ENCODE measurements at regions not wholly inside any gene's neighbourhood (a gene's known extent, or its start where the extent isn't known, plus 50 kb on each side); places are given as distances from the start of the nearest gene placed in this dataset.
"Not testable (repeated sequence)": the region's sequence is repeated elsewhere in the genome, so short reads cannot be mapped to it uniquely, and the experiment has no call there.

DNA sequence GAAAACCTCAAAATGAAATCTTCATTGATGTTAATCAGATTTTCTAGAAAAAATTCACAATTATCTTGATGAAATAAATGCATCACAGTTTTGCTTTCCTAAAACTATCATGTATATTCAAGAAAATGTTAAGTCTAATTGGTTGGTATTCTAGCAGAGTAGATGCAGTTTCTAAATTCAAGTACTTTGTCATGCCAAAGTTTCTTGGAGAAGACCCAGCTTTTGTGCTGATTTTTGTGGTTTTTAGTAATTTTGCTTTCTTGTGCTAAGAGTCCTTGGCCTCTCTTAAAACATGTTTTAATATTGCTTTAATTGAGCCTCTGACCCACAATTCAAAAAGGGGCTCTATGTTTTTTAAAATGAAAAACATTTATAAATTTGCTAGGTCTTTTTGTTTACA is 924.8 kb upstream of the PTPRD start:
- no peak for DNase-seq (ENCODE audit: low spot score)

GRCh38 chr9:11542781-11543180 is 930.0 kb upstream of the PTPRD start:
- DNase-seq (ENCODE audit: low spot score): no peak

- no peak for DNase-seq (ENCODE audit: low spot score)
These were observed 933.4 kb upstream of the PTPRD start for GRCh38 chr9:11546231-11546630.

GRCh38 chr9:11549311-11549794 is 936.6 kb upstream of the PTPRD start:
- no peak for DNase-seq (ENCODE audit: low spot score)

DNA sequence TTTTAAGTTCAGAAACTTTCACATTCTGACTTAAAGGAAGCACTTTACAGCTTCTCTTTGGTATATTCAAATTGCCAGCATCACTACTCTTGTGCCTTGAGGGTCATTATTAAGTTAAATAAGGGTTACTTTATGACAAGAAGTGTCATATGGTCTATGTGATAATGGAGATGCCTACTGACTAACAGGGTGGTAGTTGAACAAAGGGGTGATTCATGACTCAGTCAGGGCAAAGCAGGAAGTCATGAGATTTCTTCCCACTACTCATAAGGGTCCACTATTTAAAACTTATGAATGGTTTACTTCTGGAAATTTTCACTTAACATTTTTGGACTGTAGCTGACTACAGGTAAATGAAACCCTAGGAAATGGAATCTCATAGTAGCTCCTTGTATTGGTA is 938.3 kb upstream of the PTPRD start:
- DNase-seq (ENCODE audit: low spot score): no peak

DNA sequence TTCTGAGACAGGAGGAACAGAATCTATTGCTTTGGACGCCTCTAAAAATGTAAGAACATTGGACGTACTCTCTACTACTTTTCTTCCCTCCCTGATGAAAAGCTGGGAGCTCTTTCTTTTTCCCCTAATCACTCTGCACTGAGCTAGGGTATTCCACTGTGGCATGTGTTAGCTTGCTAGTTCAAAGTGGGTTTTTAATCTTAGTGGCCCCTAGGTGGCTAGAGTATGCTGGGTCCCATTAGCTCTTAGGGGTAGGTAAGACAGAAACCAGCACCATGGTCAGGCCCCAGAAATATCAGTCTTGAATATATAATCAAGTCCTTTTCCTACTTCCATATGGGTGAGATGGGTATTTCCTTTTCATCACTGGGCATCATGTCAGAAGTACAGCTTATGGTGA is 945.2 kb upstream of the PTPRD start:
- no peak for DNase-seq (ENCODE audit: low spot score)

- no peak for DNase-seq (ENCODE audit: low spot score)
These were observed 946.4 kb upstream of the PTPRD start for GRCh38 chr9:11559001-11559776.

- DNase-seq (ENCODE audit: low spot score): no peak
These were observed 964.7 kb upstream of the PTPRD start for GRCh38 chr9:11577522-11577921.

GRCh38 chr9:11595756-11596155 is 983.0 kb upstream of the PTPRD start:
- DNase-seq (ENCODE audit: low spot score): no peak

GRCh38 chr9:11618241-11618805 is 1005.5 kb upstream of the PTPRD start:
- DNase-seq (ENCODE audit: low spot score): no peak

DNA sequence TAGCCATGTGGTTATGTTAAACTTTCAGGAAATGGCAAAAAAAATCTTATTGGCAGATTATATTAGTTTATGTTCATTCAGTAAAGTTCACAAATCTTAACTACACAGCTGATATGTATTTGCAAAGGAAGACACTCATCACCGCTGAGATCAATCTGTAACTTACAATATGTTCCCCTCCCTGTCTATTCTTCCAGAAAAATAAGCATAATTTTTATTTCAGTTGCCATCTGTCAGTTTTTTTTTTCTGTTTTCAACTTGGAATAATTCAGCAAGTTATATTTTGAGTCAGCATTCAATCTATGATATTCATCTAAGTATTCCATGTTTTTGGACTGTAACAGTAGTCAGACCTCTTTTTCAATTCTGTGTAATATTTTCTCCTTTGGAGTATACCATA is 1019.9 kb upstream of the PTPRD start:
- DNase-seq (ENCODE audit: low spot score): no peak

DNA sequence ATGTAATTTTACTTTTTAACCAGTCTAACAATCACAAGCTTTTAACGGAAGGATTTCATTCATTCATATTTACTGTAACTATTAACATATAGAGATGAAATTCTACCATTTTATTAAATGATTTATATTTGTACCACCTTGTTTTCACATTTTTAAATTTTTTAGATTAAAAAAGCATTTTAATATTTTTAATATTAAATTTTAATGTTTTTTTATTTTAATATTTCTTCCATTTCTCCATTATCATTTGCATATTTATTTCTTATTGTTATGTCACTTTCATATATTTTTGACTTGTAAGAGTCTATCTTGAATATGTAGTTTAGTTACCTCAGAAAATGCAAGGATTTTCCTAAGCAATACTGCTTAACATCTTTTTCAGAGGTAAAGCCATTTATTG is 1034.0 kb upstream of the PTPRD start:
- DNase-seq (ENCODE audit: low spot score): no peak

DNA sequence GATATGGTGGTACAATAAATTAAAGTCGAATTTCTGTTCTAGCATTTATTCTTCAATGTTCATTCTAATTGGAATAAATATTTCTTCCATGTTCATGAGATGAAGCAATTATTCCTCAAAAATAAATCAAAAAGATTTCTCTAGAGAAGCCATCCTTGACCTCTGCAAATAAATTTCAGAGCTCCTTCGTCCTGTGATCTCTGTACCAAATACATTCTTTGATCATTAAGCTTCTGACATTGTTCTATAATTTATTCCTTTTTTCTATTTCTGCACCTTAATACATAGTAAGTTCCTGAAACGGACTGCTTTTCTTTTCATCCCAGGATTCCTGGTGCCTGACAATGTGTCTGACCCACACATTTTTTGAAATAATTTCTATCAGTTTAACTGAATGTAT is 1039.3 kb upstream of the TYRP1 start:
- no peak for DNase-seq (ENCODE audit: low spot score)

DNA sequence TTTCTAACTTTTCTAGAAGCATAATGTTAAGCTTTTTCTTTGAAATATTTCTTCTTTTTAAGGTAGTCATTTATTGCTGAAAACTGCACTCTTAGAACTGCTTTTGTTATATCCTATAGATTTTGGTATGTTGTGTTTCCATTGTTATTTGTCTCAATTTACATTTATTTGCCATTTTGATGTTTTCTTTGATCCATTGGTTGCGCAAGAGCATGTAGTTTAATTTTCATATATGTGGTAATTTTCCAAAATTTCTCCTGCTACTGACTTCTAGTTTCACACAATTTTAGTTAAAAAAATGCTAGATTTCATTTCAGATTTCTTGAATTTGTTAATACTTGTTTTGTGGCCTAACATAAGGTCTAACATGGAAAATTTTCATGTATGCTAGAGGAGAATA is 1029.3 kb upstream of the TYRP1 start:
- DNase-seq (ENCODE audit: low spot score): no peak

DNA sequence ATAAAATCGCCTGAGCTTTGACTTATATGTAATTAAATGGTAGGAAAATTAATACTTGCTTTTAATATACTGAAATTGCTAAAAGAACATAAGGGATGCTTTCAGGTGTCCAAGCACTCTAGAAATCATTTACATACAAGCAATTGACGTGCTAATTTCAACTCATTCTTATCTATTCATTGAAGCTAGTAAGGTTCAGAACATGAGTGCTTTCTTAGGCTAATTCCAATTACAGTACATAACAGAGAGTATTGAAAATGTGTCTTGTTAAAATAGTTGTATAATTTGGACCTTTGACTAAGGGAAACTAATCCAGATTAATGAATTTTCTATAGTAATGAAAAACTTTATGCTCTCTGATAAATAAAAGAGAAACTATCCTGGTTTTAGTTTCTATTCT is 1016.4 kb upstream of the TYRP1 start:
- no peak for DNase-seq (ENCODE audit: low spot score)

GRCh38 chr9:11686733-11687132 is 1006.5 kb upstream of the TYRP1 start:
- no peak for DNase-seq (ENCODE audit: low spot score)

DNA sequence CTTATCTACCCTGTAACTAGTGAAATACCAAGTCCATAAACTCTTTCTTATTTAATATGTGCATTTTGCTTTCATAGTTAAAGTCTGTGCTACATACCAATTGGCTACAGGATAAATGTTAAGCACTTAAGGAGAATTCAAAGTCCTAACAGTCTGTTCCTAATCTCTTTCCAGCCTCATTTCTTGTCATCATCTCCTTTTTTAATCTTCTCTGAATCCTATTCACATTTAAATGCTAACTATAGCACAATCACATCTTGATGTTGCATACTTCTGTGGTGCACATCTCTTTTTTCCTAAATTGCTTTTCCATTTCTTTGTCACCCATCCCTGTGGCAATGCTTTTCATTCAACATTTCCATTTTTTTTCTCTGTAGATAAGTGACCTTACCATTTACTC is 996.1 kb upstream of the TYRP1 start:
- DNase-seq (ENCODE audit: low spot score): no peak

DNA sequence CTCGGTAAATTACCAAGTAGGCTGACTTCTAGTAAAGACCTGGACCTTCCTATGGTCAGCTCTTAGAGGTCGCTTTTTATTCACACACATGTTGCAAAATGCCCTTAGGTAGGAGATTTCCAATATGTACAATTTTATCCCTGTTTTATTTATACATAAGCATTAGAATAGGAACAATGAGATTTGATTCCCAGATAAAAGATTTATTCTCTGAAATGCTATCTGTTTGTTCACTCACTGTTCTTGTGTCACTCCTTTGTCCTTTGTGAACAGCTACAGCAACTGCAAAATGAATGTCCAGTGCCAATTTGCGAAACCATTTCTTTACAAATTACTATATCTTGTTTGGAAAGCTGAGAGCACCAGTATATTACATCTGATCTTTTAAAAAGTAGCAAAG is 991.5 kb upstream of the TYRP1 start:
- no peak for DNase-seq (ENCODE audit: low spot score)

GRCh38 chr9:11702548-11702947 is 990.6 kb upstream of the TYRP1 start:
- DNase-seq (ENCODE audit: low spot score): no peak

DNA sequence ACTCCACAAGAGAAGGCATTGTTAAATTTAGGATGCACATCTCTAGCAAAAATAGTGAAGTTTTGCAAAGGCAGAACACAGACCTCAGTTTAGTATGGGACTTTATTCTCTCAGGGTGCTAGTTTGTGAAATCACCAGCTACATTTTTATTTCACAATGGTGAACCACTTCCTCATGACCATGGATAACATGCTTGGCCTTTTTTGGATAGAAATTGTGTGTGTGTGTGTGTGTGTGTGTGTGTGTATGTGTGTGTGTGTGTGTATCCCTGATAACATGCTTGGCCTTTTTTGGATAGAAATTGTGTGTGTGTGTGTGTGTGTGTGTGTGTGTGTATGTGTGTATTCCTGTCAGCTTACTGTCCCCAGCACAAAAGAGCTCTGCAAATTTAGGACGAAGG is 989.0 kb upstream of the TYRP1 start:
- not testable (repeated sequence) for DNase-seq (ENCODE audit: low spot score)

DNA sequence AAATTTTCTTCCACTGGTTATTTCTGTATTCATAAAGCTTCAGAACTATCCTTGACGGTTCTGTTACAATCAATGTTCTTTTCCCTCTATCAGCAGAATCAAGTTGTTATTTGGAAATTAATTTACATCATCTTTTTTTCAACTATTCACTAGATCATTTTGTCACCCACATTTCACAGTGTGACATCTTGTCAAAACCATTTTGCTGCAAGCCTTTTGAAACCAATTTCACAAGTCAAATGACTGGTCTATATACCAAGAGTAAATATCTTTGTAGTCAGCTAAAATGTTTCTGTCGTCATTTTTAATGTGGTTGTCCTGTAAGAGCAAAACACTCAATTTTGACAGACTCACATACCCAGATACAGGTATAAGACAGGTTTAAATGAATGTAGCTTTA is 984.3 kb upstream of the TYRP1 start:
- no peak for DNase-seq (ENCODE audit: low spot score)

DNA sequence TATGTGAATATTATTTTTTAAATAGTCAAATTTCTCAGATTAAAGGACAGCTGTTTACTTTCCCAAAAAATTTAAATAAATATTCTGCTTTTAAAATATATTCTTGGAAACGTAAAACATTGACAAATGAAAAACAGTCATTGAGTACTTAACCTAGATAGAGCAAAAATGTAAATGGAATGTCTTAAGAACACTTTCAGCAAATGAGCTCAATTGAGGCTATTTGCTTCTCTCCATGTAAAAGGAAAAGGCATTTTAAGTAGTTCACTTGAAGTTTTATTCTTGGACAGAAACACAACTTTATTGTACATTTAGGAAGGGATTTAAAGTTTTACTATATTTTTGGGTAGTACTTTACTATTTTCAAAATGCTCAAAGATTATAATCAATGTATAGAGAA is 983.6 kb upstream of the TYRP1 start:
- DNase-seq (ENCODE audit: low spot score): no peak

DNA sequence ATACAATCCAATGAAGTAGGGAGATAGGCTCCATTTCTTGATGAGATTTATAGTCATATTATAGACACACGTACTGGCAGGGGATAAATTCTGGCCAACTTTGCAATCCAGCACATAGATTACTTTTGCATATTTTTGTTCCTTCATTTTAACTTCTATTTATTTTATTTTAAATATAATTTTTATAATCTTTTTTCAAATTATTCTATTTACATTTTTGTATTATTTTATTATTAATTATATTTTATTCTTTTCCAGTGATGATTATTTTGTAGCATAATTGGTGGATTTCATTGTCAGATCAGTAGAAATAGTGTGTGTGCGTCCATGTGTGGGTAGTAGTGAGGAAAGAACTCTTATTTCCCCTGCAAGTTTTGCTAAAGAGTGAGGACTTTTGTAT is 980.1 kb upstream of the TYRP1 start:
- DNase-seq (ENCODE audit: low spot score): no peak

DNA sequence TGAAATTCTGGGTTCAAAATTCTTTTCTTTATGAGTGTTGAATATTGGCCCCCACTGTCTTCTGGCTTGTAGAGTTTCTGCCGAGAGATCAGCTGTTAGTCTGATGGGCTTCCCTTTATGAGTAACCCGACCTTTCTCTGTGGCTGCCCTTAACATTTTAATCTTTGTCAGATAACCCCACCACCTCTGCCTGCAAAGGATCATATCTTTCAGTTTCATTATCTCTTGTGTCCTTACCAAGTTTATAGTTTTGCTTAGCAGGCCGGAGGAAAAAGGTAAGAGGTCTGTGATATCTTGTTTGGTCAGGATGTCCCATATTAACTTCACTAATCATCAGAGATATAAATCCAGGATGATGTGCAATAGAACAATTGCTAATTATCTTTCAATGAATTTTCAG is 970.2 kb upstream of the TYRP1 start:
- no peak for DNase-seq (ENCODE audit: low spot score)

Measured in SW480 (cell line).